Stomach (tissue), 4 donors: ENCODE measurements at regions not wholly inside any gene's neighbourhood (a gene's known extent, or its start where the extent isn't known, plus 50 kb on each side); places are given as distances from the start of the nearest gene placed in this dataset.
"Not testable (repeated sequence)": the region's sequence is repeated elsewhere in the genome, so short reads cannot be mapped to it uniquely, and the experiment has no call there.

ENCODE experiments used
- EP300 ChIP-seq: sonication (generic); formaldehyde crosslinking; IDR thresholded peaks from one replicate; pipeline ENCODE4 v1.6.1; 2017; ENCODE audit warnings: antibody characterized with exemption
- POLR2AphosphoS5 ChIP-seq, 3 donors: sonication (generic); formaldehyde crosslinking; IDR thresholded peaks; one replicate each; pipeline ENCODE4 v1.6.1; 2016; ENCODE audit warnings: antibody characterized with exemption in 3 of 3
- TF ChIP-seq, protein P1 (sequence below), 7 experiments: fragments of 450-650 bp in 4 of 7; fragments of 200-600 bp in 3 of 7; sonication (generic) in 3 of 7; IDR thresholded peaks; one replicate each; pipeline ENCODE4 v1.5.1; 2016 to 2019; ENCODE audit warnings: antibody characterized with exemption in 7 of 7, control low read depth in 2 of 7, mild to moderate bottlenecking in 1 of 7

DNA sequence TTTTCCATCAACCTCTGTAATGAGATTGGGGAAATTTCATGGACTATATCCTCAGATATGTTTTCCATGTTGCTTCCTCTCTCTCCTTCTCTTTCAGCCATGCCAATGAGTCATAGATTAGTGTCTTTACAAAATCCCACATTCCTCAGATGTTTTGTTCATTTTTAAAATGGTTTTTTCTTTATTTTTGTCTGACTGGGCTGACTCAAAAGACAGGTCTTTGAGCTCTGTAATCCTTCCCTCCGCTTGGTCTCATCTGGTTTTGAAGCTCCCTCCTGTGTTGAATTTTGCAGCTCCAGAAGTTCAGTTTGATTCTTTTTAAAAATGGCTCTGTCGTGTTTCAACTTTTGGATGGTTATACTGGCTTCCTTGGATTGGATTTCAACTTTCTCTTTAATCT lies 86.7 kb downstream of the LGALS9B start:
- TF ChIP-seq POLR2AphosphoS5 (IDR thresholded peaks at IDR 0.05); EP300: not testable (repeated sequence)
- TF ChIP-seq, protein P1, sequence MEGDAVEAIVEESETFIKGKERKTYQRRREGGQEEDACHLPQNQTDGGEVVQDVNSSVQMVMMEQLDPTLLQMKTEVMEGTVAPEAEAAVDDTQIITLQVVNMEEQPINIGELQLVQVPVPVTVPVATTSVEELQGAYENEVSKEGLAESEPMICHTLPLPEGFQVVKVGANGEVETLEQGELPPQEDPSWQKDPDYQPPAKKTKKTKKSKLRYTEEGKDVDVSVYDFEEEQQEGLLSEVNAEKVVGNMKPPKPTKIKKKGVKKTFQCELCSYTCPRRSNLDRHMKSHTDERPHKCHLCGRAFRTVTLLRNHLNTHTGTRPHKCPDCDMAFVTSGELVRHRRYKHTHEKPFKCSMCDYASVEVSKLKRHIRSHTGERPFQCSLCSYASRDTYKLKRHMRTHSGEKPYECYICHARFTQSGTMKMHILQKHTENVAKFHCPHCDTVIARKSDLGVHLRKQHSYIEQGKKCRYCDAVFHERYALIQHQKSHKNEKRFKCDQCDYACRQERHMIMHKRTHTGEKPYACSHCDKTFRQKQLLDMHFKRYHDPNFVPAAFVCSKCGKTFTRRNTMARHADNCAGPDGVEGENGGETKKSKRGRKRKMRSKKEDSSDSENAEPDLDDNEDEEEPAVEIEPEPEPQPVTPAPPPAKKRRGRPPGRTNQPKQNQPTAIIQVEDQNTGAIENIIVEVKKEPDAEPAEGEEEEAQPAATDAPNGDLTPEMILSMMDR (IDR thresholded peaks at IDR 0.05), result not testable (repeated sequence)
